A673 (cell line): ENCODE measurements at regions not wholly inside any gene's neighbourhood (a gene's known extent, or its start where the extent isn't known, plus 50 kb on each side); places are given as distances from the start of the nearest gene placed in this dataset.

Experiments used
- BruUV-seq: library from RNA; stranded (reverse); fragments of 400-500 nt; replicated peaks from 2 replicates; lab custom pipeline; 2021; lab: Mats Ljungman, UMichigan
- CTCF ChIA-PET: fragments of 300-600 bp; sonication (Branson Sonifier 250); formaldehyde crosslinking; loops from one replicate; lab custom pipeline; 2022; ENCODE audit warnings: antibody characterized with exemption; lab: Charles Lee
- POLR2A ChIA-PET: fragments of 300-600 bp; sonication (Branson Sonifier 250); formaldehyde crosslinking; loops from one replicate; lab custom pipeline; 2022; ENCODE audit warnings: antibody characterized with exemption; ENCODE audit not compliant: low non-redundant PET; lab: Charles Lee
- DNase-seq: peaks from one replicate; pipeline ENCODE4 v3.0.0-alpha.2; 2015; ENCODE audit warnings: low spot score
- H3K27ac ChIP-seq: fragments of 200-600 bp; sonication (generic); 2 replicates; pipeline ENCODE4 v1.5.1; 2016; ENCODE audit warnings: mixed run types, low read depth, mild to moderate bottlenecking, mixed read lengths, antibody characterized with exemption, low read length; ENCODE audit not compliant: poor library complexity, severe bottlenecking
- H3K27me3 ChIP-seq: fragments of 200-600 bp; sonication (generic); replicated peaks from 2 replicates; pipeline ENCODE4 v1.6.1; 2017; ENCODE audit warnings: mixed run types, low read depth, mild to moderate bottlenecking, mixed read lengths, antibody characterized with exemption, low read length; ENCODE audit not compliant: insufficient read depth, poor library complexity
- H3K36me3 ChIP-seq: fragments of 200-600 bp; sonication (generic); 2 replicates; pipeline ENCODE4 v1.6.1; 2016; ENCODE audit warnings: mixed run types, mild to moderate bottlenecking, mixed read lengths, antibody characterized with exemption, low read length; ENCODE audit not compliant: insufficient read depth, poor library complexity, severe bottlenecking
- H3K4me1 ChIP-seq: fragments of 200-600 bp; sonication (generic); 2 replicates; pipeline ENCODE4 v1.6.1; 2017; ENCODE audit warnings: mixed run types, mild to moderate bottlenecking, mixed read lengths, antibody characterized with exemption, low read length; ENCODE audit not compliant: insufficient read depth, poor library complexity, severe bottlenecking
- H3K4me3 ChIP-seq: fragments of 200-600 bp; sonication (generic); 2 replicates; pipeline ENCODE4 v1.5.1; 2016; ENCODE audit warnings: low read depth, mixed run types, mild to moderate bottlenecking, mixed read lengths, low read length; ENCODE audit not compliant: poor library complexity, severe bottlenecking
- H3K9me3 ChIP-seq: fragments of 200-600 bp; sonication (generic); 2 replicates; pipeline ENCODE4 v1.6.1; 2016; ENCODE audit warnings: mixed run types, low read depth, mild to moderate bottlenecking, mixed read lengths, antibody characterized with exemption, low read length; ENCODE audit not compliant: poor library complexity, severe bottlenecking
- CTCF ChIP-seq: fragments of 300-800, 200-600 bp; sonication (generic); conservative IDR thresholded peaks from 2 replicates; pipeline ENCODE4 v1.5.1; 2017; ENCODE audit warnings: low read depth, mild to moderate bottlenecking, antibody characterized with exemption, low read length, moderate library complexity, mixed read lengths
- EZH2 ChIP-seq: fragments of 200-600 bp; sonication (generic); IDR thresholded peaks from 2 replicates; pipeline ENCODE4 v1.6.1; 2017; ENCODE audit warnings: borderline replicate concordance, low read depth, mild to moderate bottlenecking, mixed read lengths, antibody characterized with exemption, low read length; ENCODE audit not compliant: poor library complexity, severe bottlenecking
- intact Hi-C: fragments of 100-400 bp; cut with micrococcal nuclease; formaldehyde crosslinking; loops from one replicate; pipeline ENCODE4 v1.10.0; 2022; ENCODE audit not compliant: unreplicated experiment

GRCh38 chr10:124318811-124319210 lies 99.9 kb downstream of the OAT start:
- no TSS peak for BruUV-seq
- ChIA-PET POLR2A (no interaction called here), CTCF (no interaction called here)
- peaks cover 3% of the 10 kb centered on the region for H3K9me3 ChIP-seq
- no peak overlapping the region for H3K27ac ChIP-seq
- no peaks in the 10 kb centered on the region for H3K36me3 ChIP-seq
- no peak for DNase-seq
- intact Hi-C loops, result no loop called here
- TF ChIP-seq CTCF, result no peak
- TF ChIP-seq EZH2, result no peak
- no peaks in the 10 kb centered on the region for H3K4me1 ChIP-seq
- no peak overlapping the region for H3K4me3 ChIP-seq
- peaks cover 16% of the 10 kb centered on the region for H3K27me3 ChIP-seq

GRCh38 chr10:124318076-124318475 lies 100.6 kb downstream of the OAT start:
- Histone ChIP-seq H3K36me3 (no peaks in the 10 kb centered on the region), H3K4me3 (no peak overlapping the region), H3K27ac (no peak overlapping the region), H3K9me3 (peaks cover 3% of the 10 kb centered on the region), H3K4me1 (no peaks in the 10 kb centered on the region), H3K27me3 (peaks cover 16% of the 10 kb centered on the region)
- no TSS peak for BruUV-seq
- intact Hi-C loops, result no loop called here
- ChIA-PET CTCF (no interaction called here), POLR2A (no interaction called here)
- TF ChIP-seq EZH2 (no peak), CTCF (no peak)
- no peak for DNase-seq

GRCh38 chr10:124316326-124316725 lies 102.4 kb downstream of the OAT start:
- Histone ChIP-seq H3K27ac (no peak overlapping the region), H3K27me3 (peaks cover 17% of the 10 kb centered on the region), H3K4me1 (no peaks in the 10 kb centered on the region), H3K36me3 (no peaks in the 10 kb centered on the region), H3K9me3 (peaks cover 3% of the 10 kb centered on the region), H3K4me3 (no peak overlapping the region)
- BruUV-seq, result no TSS peak
- no peak for TF ChIP-seq CTCF
- no peak for TF ChIP-seq EZH2
- CTCF ChIA-PET, result no interaction called here
- intact Hi-C loops, result no loop called here
- no peak for DNase-seq
- POLR2A ChIA-PET, result no interaction called here
